GM19035 (cell line): ENCODE measurements at regions not wholly inside any gene's neighbourhood (a gene's known extent, or its start where the extent isn't known, plus 50 kb on each side); places are given as distances from the start of the nearest gene placed in this dataset.

Experiments
- ATAC-seq: cut with Tn5 transposase; IDR thresholded peaks from one replicate; pipeline ENCODE4 v1.9.1; 2021; ENCODE audit not compliant: unreplicated experiment

DNA sequence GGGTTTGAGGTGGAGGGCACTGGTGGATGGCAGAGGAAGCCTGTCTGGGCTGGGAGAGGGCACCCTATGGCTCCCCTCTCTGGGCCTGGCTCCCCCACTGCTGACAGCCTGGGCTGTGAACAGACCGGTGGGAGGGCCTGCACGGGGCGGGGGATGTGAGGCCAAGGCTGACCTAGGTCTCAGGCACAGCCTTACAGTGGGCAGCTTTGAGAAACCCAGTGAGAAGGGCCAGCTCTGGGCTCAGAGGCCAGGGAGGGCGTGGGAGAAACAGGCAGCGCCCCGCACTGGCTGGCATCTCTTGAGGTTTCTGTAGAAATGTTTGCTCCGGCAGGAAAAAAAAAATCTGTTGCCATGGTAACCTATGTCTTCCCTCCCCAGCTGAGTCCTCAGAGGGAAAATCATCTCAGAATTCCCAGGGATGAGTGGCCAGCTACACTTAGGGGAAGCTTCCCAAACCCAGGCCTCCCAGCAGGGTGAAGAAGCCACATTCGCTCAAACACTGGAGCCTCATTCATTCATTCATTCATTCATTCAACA lies 71.7 kb upstream of the TAF1B start:
- ATAC-seq = no peak

- ATAC-seq = no peak
Observed at GRCh38 chr2:9772035-9772998, 71.0 kb upstream of the TAF1B start.

DNA sequence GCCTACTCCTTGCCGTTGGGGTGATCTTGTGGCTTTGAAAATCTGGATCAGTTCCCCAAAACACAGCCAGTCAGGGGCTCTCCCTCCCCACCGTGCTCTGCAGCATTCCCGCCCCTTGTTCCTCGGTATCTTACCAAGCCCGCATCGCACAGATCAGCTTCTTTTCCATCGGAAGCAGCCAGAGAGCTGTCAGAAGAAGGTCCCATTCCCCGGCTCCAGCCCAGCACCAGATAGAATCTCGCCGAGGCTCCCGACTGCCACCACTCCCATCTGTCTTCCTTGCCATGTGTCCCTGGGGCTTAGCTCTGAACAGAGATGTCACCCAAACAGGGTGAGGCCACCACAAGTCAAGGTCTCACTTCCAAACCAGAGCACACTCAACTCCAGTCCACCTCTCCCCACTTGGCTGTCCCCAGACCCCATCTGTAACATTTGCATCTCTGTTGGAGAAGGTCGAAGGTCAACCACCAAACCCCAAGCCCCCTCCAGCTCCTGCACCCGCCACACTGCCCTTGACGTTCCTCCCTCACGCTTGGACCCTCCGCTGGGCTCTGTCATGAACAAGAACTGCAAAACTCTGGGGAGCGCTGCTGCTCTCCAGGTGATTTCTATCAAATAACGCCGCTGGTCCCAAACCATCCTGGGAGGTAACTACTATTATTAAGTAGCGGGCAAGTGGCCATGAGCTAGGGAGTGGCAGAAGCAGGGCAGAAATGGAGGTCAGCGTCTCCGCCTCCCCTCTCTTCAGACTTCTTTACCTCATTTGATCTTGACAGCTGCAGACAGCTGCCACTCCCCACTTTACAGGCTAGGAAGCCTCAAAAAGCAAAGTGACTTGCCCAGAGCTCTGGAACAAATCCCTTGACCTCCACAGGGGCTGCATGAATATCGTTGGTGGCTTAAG lies 70.0 kb upstream of the TAF1B start:
- no peak for ATAC-seq

- no peak for ATAC-seq
Observed at GRCh38 chr2:9773903-9774239, 69.4 kb upstream of the TAF1B start.

- ATAC-seq = no peak
Observed at GRCh38 chr2:9774266-9774665, 69.0 kb upstream of the TAF1B start.

DNA sequence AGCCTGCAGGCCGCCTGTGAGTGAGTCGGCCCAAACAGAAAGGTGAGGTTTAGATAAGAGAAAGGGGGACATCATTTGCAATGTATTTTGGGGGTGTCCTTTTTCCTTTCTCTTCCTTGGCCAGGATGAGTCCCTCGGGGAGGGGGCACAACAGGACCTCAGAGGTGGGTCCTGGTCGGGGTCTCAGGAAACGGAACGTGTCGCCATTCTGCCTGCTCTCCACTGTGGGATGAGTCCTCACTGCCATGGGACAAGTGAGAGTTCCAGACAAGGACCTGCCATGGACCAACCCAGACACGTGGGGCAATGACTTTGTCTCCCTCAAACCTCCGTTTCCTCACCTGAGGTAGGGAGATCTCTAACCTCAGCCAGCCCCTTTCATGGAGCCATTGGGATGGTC lies 67.9 kb upstream of the TAF1B start:
- no peak for ATAC-seq

- ATAC-seq = no peak
Observed at GRCh38 chr2:9775999-9776712, 67.1 kb upstream of the TAF1B start.

DNA sequence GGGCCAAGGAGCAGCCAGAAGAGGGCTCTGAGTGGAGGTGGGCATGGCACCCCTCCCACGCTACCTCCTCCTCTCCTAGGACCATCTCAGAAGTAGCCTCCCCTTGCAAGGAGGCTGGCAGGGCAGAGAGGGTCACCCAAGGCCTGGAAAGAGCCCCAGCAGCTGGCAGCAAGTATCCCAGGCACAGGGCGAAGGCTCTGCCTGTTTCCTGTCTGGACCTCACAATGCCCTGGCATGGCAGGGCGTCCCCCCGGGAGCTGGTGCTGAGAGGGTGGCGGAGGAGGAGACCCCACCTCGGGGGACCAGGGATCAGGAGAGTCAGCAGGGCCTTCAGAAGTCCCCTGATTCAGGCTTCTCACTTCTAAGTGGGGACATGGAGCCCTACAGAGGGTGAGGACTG lies 66.2 kb upstream of the TAF1B start:
- ATAC-seq = no peak

DNA sequence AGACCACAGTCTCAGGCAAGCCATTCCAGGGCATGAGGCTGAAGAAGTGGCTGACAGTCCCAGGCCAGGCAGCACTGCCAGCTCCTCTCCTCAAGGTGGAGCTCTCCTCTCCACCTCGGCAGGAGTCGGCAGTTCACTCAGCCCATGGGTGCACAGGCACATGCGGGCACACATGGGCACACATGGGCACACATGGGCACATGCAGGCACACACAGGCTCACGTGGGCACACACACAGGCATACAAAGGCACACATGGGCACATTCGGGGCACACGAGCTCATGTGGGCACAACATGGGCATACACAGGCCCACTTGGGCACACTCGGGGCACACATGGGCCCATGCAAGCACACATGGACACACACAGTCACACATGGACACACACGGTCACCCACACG lies 65.3 kb upstream of the TAF1B start:
- no peak for ATAC-seq

GRCh38 chr2:9778471-9779316 lies 64.6 kb upstream of the TAF1B start:
- ATAC-seq = no peak

DNA sequence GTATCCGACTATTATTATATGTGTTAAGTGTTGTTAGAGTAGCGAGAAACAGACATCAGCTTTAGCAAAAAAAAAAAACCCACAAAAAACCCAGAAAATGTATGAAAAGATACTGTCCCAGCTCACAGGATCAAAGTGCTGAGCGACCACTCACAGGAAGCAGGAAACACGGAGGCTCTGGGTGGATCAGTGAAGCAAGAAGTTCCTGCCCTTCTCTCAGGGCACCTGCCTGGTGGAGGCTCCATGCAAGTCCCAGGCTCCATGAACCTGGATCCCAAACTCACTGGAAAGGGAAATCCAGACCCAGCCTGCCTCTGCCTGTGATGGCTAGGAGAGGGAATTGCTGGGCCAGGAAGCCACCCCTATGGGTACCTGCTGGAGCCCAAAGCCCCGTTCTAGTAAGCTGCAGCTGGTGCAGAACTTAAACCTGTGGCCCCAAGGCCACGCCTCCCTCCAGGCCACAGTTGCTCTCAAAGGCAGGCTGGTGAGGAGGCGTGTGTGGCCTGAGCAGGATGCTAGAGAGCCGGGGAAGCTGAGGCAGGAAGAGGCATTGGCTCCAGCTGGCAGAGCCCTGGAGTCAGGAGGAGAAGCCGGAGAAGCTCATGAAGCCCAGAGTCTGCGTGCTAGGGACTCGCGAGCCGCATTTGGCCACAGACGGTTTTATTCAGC lies 63.5 kb upstream of the TAF1B start:
- ATAC-seq = no peak

GRCh38 chr2:9780368-9781130 lies 62.7 kb upstream of the TAF1B start:
- ATAC-seq = no peak

DNA sequence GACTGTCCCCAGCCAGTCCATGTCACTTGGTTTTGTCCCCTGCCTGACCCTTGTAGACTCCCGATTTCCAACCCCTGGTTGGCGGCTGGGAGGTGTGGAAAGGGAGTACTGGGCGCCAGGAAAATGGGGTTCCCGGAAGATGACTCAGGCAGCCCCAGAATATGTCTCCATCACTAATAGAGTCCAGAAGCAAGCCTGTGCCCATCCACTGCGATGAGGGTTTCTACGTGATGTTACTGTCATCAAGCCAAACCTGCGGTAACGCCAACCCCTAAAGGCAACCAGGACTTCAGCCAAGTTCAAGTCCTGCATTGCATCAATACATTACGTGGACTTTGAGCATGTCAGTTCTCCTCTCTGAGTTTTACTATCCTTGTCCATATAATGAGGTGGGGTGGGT lies 62.0 kb upstream of the TAF1B start:
- no peak for ATAC-seq

DNA sequence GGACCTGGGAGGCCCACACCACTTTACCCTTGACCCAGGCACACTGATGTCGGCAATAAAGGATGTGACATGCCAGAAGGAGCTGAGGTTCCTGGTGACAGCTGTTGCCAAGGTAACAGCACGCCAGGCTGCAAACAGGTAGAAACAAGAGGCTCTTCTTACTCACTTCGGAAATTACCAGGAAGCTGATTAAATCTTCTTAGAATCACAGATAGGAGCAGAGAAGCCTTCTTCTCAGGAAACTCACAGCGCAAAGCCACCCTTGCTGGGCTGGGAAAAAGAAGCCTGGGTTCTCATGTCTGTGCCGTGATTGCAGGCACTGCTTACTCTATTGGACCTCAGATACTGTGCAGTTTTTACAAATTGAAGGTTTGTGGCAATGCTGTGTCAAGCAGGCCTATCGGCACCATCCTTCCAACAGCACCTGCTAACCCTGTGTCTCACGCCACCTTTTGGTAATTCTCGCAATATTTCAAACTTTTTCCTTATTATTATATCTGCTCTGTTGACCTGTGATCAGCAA lies 61.0 kb upstream of the TAF1B start:
- ATAC-seq = no peak

DNA sequence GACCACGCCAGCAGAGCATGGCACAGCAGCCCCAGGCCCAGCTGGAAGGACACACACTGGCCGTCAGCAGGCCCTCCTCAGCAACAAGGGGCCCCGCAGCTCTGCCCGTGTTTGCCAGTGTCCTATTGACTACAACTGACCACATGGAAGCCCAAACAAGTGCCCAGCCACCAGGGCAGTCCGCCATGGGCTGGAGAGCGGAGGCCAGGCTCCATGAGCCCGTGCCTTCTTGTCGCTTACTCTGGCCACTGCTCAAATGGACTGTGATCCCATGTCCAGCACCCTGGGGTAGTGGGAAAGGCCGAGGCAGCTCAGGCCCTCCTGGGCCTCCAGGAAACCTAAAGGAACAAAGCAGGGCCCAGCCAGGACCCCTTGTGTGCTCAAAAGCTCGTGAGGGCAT lies 53.9 kb upstream of the TAF1B start:
- no peak for ATAC-seq

- ATAC-seq = no peak
Observed at GRCh38 chr2:9790702-9791225, 52.5 kb upstream of the TAF1B start.

- ATAC-seq = no peak
Observed at GRCh38 chr2:9791711-9792110, 51.6 kb upstream of the TAF1B start.

DNA sequence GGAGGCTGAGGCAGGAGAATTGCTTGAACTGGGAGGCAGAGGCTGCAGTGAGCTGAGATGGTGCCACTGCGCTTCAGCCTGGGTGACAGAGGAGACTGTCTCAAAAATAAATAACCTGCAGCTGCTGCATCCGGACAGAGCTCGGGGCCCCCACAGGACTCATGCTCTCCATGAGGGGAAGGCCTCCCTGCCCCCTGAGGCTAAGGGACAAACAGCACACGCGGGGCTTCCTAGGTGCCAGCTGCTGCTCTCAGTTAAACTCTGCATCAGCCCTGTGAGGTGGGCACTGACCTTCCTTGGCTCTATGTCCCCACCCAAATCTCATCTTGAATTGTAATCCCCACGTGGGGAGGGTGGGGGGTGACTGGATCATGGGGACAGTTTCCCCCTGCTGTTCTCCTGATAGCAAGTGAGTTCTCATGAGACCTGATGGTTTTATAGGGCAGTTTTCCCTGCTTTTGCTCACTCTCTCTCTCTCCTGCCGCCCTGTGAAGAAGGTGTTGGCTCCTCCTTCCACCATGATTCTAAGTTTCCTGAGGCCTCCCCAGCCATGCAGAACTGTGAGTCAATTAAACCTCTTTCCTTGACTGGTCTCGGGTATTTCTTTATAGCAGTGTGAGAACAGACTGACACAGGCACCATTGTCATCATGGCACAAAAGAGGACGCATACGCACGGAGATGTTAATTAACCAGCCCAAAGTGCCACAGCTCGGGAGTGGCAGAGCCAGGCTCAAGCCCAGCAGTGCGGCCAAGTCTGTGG lies 49.9 kb upstream of the TAF1B start:
- ATAC-seq = no peak
